HepG2 (cell line): ENCODE measurements at regions not wholly inside any gene's neighbourhood (a gene's known extent, or its start where the extent isn't known, plus 50 kb on each side); places are given as distances from the start of the nearest gene placed in this dataset.

Experiments
- ATAC-seq: fragments of 200-7000 bp; cut with Tn5 transposase; 3 replicates; pipeline ENCODE4 v1.9.1; 2020; ENCODE audit warnings: mild to moderate bottlenecking, moderate library complexity
- BruUV-seq: library from RNA; stranded (reverse); fragments of 400-500 nt; replicated peaks from 2 replicates; lab custom pipeline; 2021; lab: Mats Ljungman, UMichigan
- CTCF ChIA-PET: fragments of 300-600 bp; formaldehyde crosslinking; extraction: SDS; loops from one replicate; lab custom pipeline; 2021; ENCODE audit warnings: low total read pairs, inconsistent platforms, low intra/inter-chr PET ratio; lab: Yijun Ruan, JAX
- POLR2A ChIA-PET: fragments of 350-600 bp; sonication (Branson Sonifier 250); formaldehyde crosslinking; loops from one replicate; lab custom pipeline; 2020; ENCODE audit warnings: antibody characterized with exemption, inconsistent platforms; lab: Yijun Ruan, JAX
- DNase-seq: peaks from one replicate; pipeline ENCODE4 v3.0.0-alpha.2; 2015; ENCODE audit warnings: low spot score
- FAIRE-seq: peaks from 3 replicates; lab custom pipeline; 2011; peaks lifted over from hg19 to GRCh38; lab: Jason Lieb, UNC
- H2AFZ ChIP-seq: one replicate; pipeline ENCODE4 v1.6.1; 2011; ENCODE audit warnings: low read length, inconsistent platforms
- H3K27ac ChIP-seq: fragments of 300-600 bp; 3 replicates; pipeline ENCODE4 v1.8.0; 2011; ENCODE audit warnings: mixed run types, mild to moderate bottlenecking, mixed read lengths, low read length, inconsistent platforms; ENCODE audit not compliant: insufficient read depth; ENCODE audit errors: extremely low read length
- H3K27me3 ChIP-seq, 2 experiments: fragments of 200-600 bp in 1 of 2; 2 replicates in 1 of 2; 3 replicates in 1 of 2; pipeline versions ENCODE4 v1.6.0 to v1.8.0; 2011; ENCODE audit warnings: low read length in 2 of 2, mild to moderate bottlenecking in 2 of 2, moderate library complexity in 2 of 2, inconsistent platforms in 1 of 2; ENCODE audit not compliant: insufficient read depth in 2 of 2, control insufficient read depth in 1 of 2
- H3K36me3 ChIP-seq, 2 experiments: fragments of 200-600 bp in 1 of 2; replicated peaks in 1 of 2; 2 replicates in 1 of 2; 3 replicates in 1 of 2; pipeline versions ENCODE4 v1.5.1 to v1.8.0; 2011; ENCODE audit warnings: low read length in 2 of 2, inconsistent platforms in 1 of 2; ENCODE audit not compliant: insufficient read depth in 2 of 2, control insufficient read depth in 1 of 2
- H3K4me1 ChIP-seq: 2 replicates; pipeline ENCODE4 v1.5.1; 2012; ENCODE audit warnings: low read length, inconsistent platforms; ENCODE audit not compliant: insufficient read depth
- H3K4me2 ChIP-seq: 2 replicates; pipeline ENCODE4 v1.6.0; 2011; ENCODE audit warnings: low read depth, low read length, inconsistent platforms
- H3K4me3 ChIP-seq, 3 experiments: fragments of 200-600 bp in 1 of 3; sonication (generic), shearing (Covaris generic) in 1 of 3; replicated peaks in 1 of 3; 2 replicates each; pipeline ENCODE4 v1.5.1; 2011 to 2016; ENCODE audit warnings: low read length in 3 of 3, inconsistent platforms in 2 of 3, low read depth in 2 of 3, mild to moderate bottlenecking in 2 of 3, control low read depth in 1 of 3, mixed read lengths in 1 of 3; ENCODE audit not compliant: insufficient read depth in 1 of 3
- H3K79me2 ChIP-seq: one replicate; pipeline ENCODE4 v1.6.1; 2011; ENCODE audit warnings: low read length, inconsistent platforms; ENCODE audit not compliant: insufficient read depth
- H3K9ac ChIP-seq: 2 replicates; pipeline ENCODE4 v1.6.0; 2011; ENCODE audit warnings: mild to moderate bottlenecking, low read depth, low read length, inconsistent platforms; ENCODE audit not compliant: insufficient read depth
- H3K9me3 ChIP-seq: 2 replicates; pipeline ENCODE4 v1.5.1; 2012; ENCODE audit warnings: mild to moderate bottlenecking, low read length
- H4K20me1 ChIP-seq: 2 replicates; pipeline ENCODE4 v1.6.0; 2011; ENCODE audit warnings: inconsistent platforms, mild to moderate bottlenecking, low read length, moderate library complexity; ENCODE audit not compliant: insufficient read depth
- ATF7-NPFF ChIP-seq: sonication (generic); formaldehyde crosslinking; IDR thresholded peaks from 2 replicates; pipeline ENCODE4 v1.8.1; 2023; ENCODE audit warnings: mild to moderate bottlenecking, low read depth, missing genetic modification reagents, moderate library complexity
- EP300 ChIP-seq, 3 experiments: sonication (generic) in 1 of 3; formaldehyde crosslinking in 1 of 3; IDR thresholded peaks; 2 replicates each; pipeline versions ENCODE4 v1.5.1 to v1.6.1; 2011 to 2020; ENCODE audit warnings: low read depth in 2 of 3, low read length in 2 of 3, borderline replicate concordance in 1 of 3, improper control_type of control experiment in 1 of 3, mild to moderate bottlenecking in 1 of 3, missing genetic modification reagents in 1 of 3, moderate library complexity in 1 of 3
- HNRNPK ChIP-seq: fragments of 200-400 bp; formaldehyde crosslinking; IDR thresholded peaks from 2 replicates; pipeline ENCODE4 v1.6.1; 2018; ENCODE audit warnings: low read length, low read depth, moderate library complexity, mild to moderate bottlenecking; ENCODE audit not compliant: poor library complexity, severe bottlenecking
- KAT8 ChIP-seq: IDR thresholded peaks from 2 replicates; pipeline ENCODE4 v1.6.1; 2016; ENCODE audit warnings: missing genetic modification reagents, missing compliant biosample characterization
- NFRKB ChIP-seq: fragments of 450-650 bp; IDR thresholded peaks from 2 replicates; pipeline ENCODE4 v1.6.1; 2017
- NR2F6 ChIP-seq, 2 experiments: IDR thresholded peaks; 2 replicates each; pipeline ENCODE4 v1.6.1; 2016; ENCODE audit warnings: antibody characterized with exemption in 1 of 2, mild to moderate bottlenecking in 1 of 2
- POGZ ChIP-seq: sonication (generic); formaldehyde crosslinking; IDR thresholded peaks from 2 replicates; pipeline ENCODE4 v1.4.0; 2020; ENCODE audit warnings: mild to moderate bottlenecking, missing genetic modification reagents
- TOE1 ChIP-seq: sonication (generic); formaldehyde crosslinking; IDR thresholded peaks from 2 replicates; pipeline ENCODE4 v1.4.0; 2020; ENCODE audit warnings: mild to moderate bottlenecking, missing genetic modification reagents
- ZNF225 ChIP-seq: sonication (generic); formaldehyde crosslinking; IDR thresholded peaks from 2 replicates; pipeline ENCODE4 v1.4.0; 2020; ENCODE audit warnings: mild to moderate bottlenecking, missing genetic modification reagents
- WGBS: methylation state at CpG from one replicate; pipeline ENCODE4 v1.1.6; 2017; ENCODE audit warnings: low lambda C conversion rate; 5-methylcytosine and 5-hydroxymethylcytosine counted together
- in situ Hi-C: cut with HindIII; loops from 2 replicates; pipeline ENCODE4 v1.10.0; 2017; ENCODE audit warnings: low pct_unique_long_range_greater_than_20kb; ENCODE audit not compliant: extremely low pct_ligation_motif_present
- intact Hi-C: fragments of 100-400 bp; cut with micrococcal nuclease; formaldehyde crosslinking; loops from one replicate; pipeline ENCODE4 v1.10.0; 2022; ENCODE audit not compliant: unreplicated experiment
- TF ChIP-seq, protein P1 (sequence below): sonication (generic); formaldehyde crosslinking; IDR thresholded peaks from 2 replicates; pipeline ENCODE4 v1.5.0; 2020; ENCODE audit warnings: missing genetic modification reagents

DNA sequence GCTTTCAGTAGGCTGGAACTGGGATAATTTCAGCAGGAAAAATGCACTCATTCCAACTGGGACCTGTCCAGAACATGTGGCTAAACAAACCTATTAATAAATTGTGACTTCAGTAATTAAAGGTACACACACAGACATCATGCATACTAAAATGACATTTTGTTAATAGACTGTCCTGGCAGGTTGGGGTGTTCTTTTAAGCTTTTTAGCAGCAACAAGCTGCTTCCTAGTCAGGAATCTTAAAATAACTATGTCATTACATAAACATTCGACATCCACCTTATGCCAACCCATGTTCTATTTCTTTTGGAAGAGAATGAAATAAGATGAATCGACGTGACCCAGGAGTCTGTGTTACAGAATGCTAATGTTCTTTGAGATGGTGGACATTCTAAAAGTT lies 435.7 kb downstream of the TXNL1 start:
- Histone ChIP-seq H3K36me3 (no peaks in the 10 kb centered on the region), H4K20me1 (no peaks in the 10 kb centered on the region), H2AFZ (no peak overlapping the region), H3K4me2 (no peak overlapping the region), H3K79me2 (no peaks in the 10 kb centered on the region), H3K4me1 (no peaks in the 10 kb centered on the region), H3K27me3 (no peaks in the 10 kb centered on the region), H3K4me3 (no peak overlapping the region), H3K27ac (no peak overlapping the region), H3K9ac (no peak overlapping the region), H3K9me3 (peaks cover 83% of the 10 kb centered on the region)
- WGBS = 0% methylated on average over 3 of the region's 3 CpGs
- ATAC-seq (no peak), FAIRE-seq (no peak), DNase-seq (no peak)
- in situ Hi-C loops (no loop called here), intact Hi-C loops (no loop called here)
- ChIA-PET CTCF (no interaction called here), POLR2A (no interaction called here)
- TF ChIP-seq ZNF225 (CRISPR knock-in tag) (no peak), NFRKB (no peak), NR2F6 (IDR thresholded peaks at IDR 0.05) (no peak), NR2F6 (CRISPR knock-in tag; IDR thresholded peaks at IDR 0.05) (no peak), ATF7-NPFF (no peak), TOE1 (CRISPR knock-in tag) (no peak), EP300 (IDR thresholded peaks at IDR 0.05; ENCODE audit: low read depth in 2 of 2, low read length in 2 of 2) (no peak), EP300 (CRISPR knock-in tag; IDR thresholded peaks at IDR 0.05; ENCODE audit: borderline replicate concordance) (no peak), HNRNPK (no peak), KAT8 (no peak), POGZ (CRISPR knock-in tag) (no peak)
- TF ChIP-seq, protein P1, sequence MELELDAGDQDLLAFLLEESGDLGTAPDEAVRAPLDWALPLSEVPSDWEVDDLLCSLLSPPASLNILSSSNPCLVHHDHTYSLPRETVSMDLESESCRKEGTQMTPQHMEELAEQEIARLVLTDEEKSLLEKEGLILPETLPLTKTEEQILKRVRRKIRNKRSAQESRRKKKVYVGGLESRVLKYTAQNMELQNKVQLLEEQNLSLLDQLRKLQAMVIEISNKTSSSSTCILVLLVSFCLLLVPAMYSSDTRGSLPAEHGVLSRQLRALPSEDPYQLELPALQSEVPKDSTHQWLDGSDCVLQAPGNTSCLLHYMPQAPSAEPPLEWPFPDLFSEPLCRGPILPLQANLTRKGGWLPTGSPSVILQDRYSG (CRISPR knock-in tag) = no peak
- BruUV-seq = no TSS peak
